SU-DHL-6 (cell line): ENCODE measurements at regions not wholly inside any gene's neighbourhood (a gene's known extent, or its start where the extent isn't known, plus 50 kb on each side); places are given as distances from the start of the nearest gene placed in this dataset.

ENCODE experiments used
- EZH2phosphoT487 ChIP-seq: fragments of 200-600 bp; sonication (generic), shearing (Covaris generic); conservative IDR thresholded peaks from 2 replicates; pipeline ENCODE4 v1.6.1; 2018; ENCODE audit warnings: mild to moderate bottlenecking, antibody characterized with exemption, low read length, moderate library complexity, mixed read lengths
- TF ChIP-seq, protein P1 (sequence below): fragments of 200-600 bp; sonication (generic); IDR thresholded peaks from one replicate; pipeline ENCODE4 v1.5.1; 2017; ENCODE audit warnings: antibody characterized with exemption, mild to moderate bottlenecking, low read length, moderate library complexity; ENCODE audit not compliant: insufficient read depth, poor library complexity, severe bottlenecking

DNA sequence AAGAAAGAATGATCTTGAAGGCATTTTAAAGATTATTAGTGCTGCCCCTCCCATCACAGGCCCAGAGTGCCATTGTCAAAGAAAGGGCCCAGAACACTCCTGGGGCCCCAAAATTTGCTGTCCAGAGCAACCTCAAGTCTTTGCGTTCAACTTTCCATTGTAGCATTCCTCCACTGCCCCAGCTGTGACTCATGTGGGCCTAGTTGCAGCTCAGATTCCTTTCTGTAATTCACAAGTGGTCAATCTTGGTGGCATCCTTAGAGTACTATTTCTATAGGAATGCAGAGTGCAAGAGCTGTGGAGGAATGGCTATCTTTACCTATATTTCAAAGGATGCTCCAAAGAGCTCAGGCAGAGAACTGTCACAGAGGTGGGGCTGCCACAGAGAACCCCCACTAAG, 1500.8 kb upstream of the IGFBP7 start:
- TF ChIP-seq, protein P1, sequence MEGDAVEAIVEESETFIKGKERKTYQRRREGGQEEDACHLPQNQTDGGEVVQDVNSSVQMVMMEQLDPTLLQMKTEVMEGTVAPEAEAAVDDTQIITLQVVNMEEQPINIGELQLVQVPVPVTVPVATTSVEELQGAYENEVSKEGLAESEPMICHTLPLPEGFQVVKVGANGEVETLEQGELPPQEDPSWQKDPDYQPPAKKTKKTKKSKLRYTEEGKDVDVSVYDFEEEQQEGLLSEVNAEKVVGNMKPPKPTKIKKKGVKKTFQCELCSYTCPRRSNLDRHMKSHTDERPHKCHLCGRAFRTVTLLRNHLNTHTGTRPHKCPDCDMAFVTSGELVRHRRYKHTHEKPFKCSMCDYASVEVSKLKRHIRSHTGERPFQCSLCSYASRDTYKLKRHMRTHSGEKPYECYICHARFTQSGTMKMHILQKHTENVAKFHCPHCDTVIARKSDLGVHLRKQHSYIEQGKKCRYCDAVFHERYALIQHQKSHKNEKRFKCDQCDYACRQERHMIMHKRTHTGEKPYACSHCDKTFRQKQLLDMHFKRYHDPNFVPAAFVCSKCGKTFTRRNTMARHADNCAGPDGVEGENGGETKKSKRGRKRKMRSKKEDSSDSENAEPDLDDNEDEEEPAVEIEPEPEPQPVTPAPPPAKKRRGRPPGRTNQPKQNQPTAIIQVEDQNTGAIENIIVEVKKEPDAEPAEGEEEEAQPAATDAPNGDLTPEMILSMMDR, result no peak
- no peak for TF ChIP-seq EZH2phosphoT487
